CD4-positive, alpha-beta T cell treated with Interleukin-12 subunit alpha and Interleukin-12 subunit beta, for 1 hour (primary cell): ENCODE measurements at regions not wholly inside any gene's neighbourhood (a gene's known extent, or its start where the extent isn't known, plus 50 kb on each side); places are given as distances from the start of the nearest gene placed in this dataset.

Experiments
- DNase-seq: peaks from one replicate; pipeline ENCODE4 v3.0.0-alpha.2; 2020

DNA sequence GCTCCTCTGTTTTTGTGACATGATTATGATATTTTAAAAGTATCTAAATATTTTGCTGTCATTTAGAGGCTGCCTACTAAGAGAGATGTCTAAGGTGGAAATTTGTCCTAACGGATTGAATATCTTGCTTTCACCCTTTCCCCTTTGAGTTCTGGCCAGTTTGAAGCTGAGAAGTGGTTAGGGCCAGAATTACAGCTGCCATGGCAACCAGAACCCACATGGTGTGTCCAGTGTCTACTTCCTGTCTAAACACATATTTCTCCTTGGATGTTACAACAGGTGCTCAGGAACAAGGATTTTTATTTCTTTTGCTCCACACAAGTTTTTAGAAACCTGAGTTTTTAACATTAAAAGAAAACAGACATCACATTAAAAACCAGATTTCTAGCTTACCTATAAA, 335.1 kb upstream of the OR4E1 start:
- DNase-seq, result no peak

DNA sequence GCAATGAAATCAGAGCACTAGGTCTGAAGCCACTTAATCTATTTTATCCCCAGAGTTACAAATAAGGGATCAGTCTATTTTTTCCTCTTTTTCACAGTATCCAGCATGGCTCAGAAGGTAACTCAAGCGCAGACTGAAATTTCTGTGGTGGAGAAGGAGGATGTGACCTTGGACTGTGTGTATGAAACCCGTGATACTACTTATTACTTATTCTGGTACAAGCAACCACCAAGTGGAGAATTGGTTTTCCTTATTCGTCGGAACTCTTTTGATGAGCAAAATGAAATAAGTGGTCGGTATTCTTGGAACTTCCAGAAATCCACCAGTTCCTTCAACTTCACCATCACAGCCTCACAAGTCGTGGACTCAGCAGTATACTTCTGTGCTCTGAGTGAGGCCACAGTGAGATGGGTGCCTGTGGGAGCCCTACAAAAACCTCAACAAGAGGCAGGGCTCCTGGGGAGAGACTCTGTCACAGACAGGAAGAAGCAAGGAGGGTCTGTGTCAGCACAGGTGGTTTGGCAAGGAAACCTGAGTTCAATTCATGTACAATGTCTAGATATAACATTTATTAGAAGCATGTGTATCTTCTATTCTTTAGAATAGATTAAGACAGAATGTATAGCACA, 334.3 kb upstream of the OR4E1 start:
- no peak for DNase-seq

DNA sequence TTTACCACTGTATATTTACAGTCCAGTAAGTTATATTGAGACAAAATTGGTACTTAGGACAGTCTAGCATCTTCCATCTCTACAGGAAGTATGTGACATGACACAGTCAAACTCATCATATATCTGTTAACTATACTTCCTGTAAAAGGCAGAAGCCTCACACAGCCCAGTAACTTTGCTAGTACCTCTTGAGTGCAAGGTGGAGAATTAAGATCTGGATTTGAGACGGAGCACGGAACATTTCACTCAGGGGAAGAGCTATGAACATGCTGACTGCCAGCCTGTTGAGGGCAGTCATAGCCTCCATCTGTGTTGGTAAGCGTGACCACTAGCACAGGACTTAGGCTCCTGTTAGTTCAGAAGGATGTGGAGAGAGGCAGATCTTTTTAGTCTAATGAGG, 333.7 kb upstream of the OR4E1 start:
- DNase-seq, result no peak

GRCh38 chr14:22003461-22003860, 329.8 kb upstream of the OR4E1 start:
- DNase-seq, result no peak

- DNase-seq, result peak; percentile 73
Observed at GRCh38 chr14:22002860-22003284, 329.3 kb upstream of the OR4E1 start.

GRCh38 chr14:21999402-21999801, 325.8 kb upstream of the OR4E1 start:
- DNase-seq, result peak; percentile 35

- DNase-seq, result peak; percentile 59
Observed at GRCh38 chr14:21997300-21997699, 323.7 kb upstream of the OR4E1 start.

GRCh38 chr14:21995332-21995731, 321.7 kb upstream of the OR4E1 start:
- no peak for DNase-seq

DNA sequence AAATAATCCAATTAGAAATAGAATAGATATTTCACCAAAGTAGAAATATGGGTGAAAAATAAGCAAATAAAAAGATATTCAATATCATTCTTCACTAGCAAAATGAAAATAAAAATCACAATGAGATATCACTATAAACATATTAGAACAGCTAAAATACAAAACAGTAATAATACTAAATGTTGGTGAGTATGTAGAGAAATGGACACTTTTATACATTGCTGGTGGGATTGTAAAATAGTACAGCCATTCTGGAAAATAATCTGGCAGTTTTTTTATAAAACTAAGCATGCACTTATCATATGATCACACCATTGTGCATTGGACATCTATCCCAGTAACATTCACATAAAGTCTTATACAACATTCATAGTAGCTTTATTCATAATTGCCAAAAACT, 320.2 kb upstream of the OR4E1 start:
- no peak for DNase-seq

DNA sequence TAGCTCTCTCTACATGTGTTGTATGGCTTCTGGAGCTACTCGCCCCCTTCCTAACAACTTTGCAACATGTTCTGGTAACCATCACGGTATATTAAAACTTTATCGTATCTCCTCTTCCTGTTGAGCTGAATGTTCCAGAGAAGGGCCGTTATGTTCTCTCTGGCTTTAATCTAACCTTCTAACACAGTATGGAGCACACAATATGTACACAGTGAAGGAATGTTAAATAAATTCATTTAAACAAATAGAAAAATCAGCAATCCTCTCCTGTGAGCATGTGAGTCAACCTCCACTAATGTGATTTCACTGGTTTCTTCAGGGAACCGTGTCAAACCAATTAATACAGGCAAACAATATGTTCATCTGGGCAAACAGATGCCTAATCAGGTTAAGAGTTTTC, 319.5 kb upstream of the OR4E1 start:
- no peak for DNase-seq

- DNase-seq, result no peak
Observed at GRCh38 chr14:21991130-21991529, 317.5 kb upstream of the OR4E1 start.

DNA sequence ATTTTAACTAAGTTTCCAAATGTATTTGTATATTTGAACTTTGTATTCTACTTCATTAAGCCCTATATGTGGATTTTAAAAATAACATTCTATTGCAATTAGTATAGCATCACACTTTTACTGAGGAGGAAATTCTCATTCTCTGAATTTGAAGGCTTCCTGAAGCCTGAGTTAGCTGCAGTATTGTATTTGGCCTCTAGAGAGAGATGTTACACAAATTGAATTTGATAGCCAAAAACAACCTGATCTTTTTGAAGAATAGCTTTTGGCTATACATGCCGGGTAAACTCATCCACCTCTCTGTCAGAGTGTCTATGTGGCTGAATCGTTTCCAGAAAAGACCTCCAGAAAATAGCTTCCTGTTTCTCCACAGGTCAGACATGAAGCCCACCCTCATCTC, 316.5 kb upstream of the OR4E1 start:
- peak; percentile 44 for DNase-seq

DNA sequence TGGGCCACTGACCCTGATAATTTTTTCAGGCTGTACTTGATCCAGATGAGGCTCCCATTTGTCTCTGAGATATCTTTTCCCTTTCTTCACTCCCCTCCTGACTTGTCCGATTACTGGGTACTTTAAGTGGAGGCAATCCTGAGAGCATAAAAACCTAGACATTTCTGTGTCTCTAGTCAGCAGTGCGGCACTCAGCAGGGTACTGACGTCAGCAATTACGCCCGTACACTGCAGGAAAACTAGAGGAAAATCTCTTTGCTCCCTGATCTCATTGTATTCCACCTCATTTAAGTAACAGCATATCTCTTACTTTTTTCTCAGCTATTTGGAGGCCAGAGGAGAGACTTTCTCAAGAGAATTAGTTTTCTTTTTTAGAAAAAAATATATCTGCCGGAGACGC, 315.5 kb upstream of the OR4E1 start:
- no peak for DNase-seq

- DNase-seq, result no peak
Observed at GRCh38 chr14:21988413-21988812, 314.8 kb upstream of the OR4E1 start.

DNA sequence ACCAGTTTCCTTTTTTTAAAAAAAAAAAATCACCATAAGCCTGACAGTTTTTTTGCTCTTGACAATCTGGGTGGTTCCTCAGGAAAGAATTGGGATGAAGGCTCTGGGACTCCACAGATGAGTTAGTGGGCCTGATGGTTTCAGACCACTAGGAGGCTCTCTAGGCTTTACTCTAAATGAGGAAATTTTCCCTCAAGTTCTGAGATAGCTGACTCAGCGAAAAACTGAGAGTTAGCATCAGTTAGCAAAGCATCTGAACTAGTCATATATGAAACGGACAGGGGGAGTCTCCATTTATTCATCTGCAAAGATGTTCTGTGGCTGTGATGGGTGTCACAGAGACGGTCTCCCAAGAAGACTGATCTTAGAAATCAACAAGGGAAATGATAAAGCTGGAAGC, 314.3 kb upstream of the OR4E1 start:
- DNase-seq, result peak; percentile 39

GRCh38 chr14:21985081-21985480, 311.5 kb upstream of the OR4E1 start:
- DNase-seq, result no peak

GRCh38 chr14:21978999-21979314, 305.3 kb upstream of the OR4E1 start:
- no peak for DNase-seq

DNA sequence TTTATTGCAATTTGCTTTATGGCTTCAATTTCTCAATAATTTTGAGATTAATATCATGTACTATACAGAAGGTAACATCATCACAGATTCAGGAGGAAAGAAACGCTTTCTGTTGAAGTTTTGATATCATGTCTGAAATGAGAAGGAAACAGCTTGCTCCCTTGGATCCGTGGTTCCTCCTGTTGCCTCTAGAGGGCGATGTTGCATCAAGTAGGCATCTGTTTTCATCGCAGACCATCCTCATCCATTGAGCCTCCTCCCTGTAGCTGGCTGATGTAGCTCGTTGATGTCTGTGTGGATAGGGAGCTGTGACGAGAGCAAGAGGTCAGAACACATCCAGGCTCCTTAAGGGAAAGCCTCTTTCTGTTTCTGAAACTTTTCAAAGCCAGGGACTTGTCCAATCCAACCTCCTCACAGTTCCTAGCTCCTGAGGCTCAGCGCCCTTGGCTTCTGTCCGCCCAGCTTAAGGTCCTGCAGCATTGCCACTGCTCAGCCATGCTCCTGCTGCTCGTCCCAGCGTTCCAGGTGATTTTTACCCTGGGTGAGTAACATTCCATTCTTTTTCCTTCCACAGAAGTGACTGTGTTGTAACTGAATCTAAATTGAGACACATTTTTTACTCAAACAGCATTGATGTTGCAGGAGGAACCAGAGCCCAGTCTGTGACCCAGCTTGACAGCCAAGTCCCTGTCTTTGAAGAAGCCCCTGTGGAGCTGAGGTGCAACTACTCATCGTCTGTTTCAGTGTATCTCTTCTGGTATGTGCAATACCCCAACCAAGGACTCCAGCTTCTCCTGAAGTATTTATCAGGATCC, 304.8 kb upstream of the OR4E1 start:
- DNase-seq, result peak; percentile 68

DNA sequence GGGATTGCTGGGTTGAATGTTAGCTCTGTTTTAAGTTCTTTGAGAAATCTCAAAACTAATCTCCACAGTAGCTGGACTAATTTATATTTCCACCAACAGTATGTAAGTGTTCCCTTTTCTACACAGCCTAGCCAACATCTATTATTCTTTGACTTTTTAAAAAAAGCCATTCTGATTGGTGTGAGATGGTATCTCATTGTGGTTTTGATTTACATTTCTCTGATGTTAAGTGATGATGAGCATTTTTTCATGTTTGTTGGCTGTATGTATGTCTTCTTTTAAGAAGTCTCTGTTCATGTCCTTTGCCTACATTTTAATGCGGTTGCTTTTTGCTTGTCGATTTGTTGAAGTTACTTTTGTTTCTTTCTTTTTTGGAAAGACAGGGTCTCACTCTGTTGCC, 301.1 kb upstream of the OR4E1 start:
- peak; percentile 21 for DNase-seq

DNA sequence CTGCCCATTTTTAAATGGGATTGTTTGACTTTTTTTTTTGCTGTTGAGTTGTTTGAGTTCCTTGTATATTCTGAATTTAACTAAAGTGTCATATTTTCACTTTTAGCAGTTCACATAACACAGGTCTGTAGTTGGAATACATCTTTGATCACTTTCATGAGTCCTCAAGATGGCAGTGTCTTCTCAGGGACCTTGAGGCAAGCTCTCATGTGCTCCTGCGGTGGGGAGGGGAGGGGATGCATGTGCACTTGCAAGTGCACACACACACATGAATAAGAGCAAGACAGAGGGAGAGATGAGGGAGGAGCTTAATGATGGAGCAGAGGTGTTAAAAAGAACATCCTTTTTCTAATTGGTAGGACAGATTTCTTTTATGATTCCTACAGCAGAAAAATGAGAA, 291.4 kb upstream of the OR4E1 start:
- DNase-seq, result peak; percentile 65

DNA sequence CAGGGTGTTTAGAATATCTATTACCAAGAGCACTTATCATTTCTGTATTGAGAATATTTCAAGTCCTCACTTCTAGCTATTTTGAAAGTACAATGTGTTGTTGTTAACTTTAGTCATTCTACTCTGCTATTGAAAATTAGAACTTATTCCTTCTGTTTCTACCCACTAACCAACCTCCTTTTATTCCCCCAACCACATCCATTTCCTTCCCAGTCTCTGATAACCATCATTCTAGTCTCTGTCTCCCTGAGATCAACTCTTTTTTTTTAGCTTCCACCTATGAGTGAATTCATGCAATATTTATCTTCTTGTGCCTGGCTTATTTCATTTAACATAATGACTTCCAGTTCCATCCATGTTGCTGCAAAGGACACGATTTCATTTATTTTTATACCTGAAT, 290.6 kb upstream of the OR4E1 start:
- DNase-seq, result peak; percentile 6

GRCh38 chr14:21960636-21961035, 287.0 kb upstream of the OR4E1 start:
- DNase-seq, result no peak

- no peak for DNase-seq
Observed at GRCh38 chr14:21941885-21942284, 268.3 kb upstream of the OR4E1 start.

- peak; percentile 60 for DNase-seq
Observed at GRCh38 chr14:21940887-21941856, 267.6 kb upstream of the OR4E1 start.
